GM19395 (cell line): ENCODE measurements at regions not wholly inside any gene's neighbourhood (a gene's known extent, or its start where the extent isn't known, plus 50 kb on each side); places are given as distances from the start of the nearest gene placed in this dataset.

Experiments used
- ATAC-seq: cut with Tn5 transposase; IDR thresholded peaks from one replicate; pipeline ENCODE4 v1.9.1; 2021; ENCODE audit warnings: mild to moderate bottlenecking, moderate library complexity; ENCODE audit not compliant: unreplicated experiment

DNA sequence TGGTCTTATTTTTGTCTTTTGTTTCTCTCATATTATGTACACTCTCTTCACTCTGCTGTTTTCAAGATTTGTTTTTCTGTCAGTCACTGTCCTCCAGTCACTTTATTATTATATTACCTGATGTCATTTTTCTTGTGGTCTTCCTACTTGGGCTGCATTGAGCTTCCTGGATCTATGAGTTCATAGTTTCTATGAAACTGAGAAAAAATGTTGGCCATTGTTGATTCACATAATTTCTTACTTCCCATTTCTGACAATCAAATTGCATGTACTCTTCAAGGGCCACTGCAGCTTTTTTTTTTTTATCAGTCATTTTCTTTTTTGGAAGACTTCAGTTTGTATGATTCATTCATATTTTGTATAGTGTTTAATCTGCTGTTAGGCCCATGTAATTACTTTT, 1180.6 kb upstream of the GBE1 start:
- ATAC-seq: no peak

DNA sequence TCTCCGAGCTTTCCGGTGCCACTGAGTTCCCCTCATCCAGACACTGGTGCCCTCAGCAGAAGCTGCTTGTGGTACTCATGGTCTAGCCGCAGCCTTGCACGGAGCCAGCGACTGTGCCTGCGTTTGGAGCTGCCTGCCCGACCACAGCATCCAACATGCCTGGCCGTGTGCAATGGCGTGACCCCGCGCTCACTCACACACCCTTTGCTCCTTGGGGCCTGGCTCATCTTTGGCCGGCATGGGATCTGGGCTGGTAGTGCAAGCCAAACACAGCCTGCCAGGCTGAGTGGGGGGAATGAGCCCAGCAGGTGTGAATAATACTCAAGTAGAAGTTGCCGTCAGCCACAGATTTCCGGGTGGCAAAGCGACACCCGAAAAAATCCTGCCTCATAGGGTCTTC, 1178.7 kb upstream of the GBE1 start:
- ATAC-seq: no peak

DNA sequence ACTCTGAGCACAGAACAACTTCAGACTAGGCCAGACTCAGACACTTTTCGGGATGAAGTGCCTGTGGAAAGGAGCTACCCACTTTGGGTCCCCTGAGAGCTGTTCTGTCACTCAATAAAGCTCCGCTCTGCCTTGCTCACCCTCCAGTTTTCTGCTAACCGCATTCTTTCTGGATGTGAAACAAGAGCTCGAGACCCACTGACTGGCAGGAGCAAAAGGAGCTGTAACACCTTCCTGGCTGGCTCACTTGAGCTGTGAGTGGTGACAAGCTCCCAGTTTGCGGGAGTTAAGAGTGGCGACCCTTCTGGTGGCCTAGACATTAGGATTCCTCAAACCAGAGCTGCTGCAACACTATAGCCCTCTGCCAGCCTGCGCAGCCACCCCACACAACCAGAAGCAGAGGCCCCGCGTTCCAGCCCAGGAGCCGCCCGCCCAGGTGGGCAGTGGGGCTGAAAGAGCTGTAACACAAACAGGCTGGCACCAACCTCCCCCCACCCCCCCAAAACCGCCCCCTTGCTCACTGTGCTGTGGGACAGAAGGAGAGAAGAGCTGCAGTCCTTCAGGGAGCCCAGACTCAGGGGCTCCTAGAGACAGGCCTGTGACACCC, 1178.1 kb upstream of the GBE1 start:
- ATAC-seq: no peak

DNA sequence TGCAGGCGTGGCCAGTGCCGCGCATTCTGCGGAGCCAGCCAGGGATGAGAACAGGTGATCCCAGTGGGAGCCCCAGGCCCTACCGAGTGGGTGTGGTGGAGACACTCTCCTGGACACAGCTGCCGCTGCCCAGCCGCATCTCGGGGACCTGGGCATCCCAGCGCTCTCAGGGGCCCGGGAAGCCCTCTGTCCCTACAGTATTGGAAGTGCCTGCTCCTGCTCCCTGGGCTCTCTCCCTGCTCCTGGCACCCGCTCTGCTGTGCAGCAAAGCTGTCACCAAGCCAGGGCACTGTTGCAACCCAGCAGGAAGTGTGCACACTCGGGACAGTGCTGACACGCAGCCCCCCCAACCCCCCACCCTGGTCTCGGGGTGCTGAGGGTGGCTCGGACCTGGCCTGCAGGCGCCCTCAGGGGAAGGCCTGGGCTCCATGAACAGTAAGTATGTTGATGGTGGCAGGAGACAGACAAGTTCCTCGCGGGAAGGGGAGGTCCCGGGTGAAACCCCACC, 1177.4 kb upstream of the GBE1 start:
- ATAC-seq: no peak

DNA sequence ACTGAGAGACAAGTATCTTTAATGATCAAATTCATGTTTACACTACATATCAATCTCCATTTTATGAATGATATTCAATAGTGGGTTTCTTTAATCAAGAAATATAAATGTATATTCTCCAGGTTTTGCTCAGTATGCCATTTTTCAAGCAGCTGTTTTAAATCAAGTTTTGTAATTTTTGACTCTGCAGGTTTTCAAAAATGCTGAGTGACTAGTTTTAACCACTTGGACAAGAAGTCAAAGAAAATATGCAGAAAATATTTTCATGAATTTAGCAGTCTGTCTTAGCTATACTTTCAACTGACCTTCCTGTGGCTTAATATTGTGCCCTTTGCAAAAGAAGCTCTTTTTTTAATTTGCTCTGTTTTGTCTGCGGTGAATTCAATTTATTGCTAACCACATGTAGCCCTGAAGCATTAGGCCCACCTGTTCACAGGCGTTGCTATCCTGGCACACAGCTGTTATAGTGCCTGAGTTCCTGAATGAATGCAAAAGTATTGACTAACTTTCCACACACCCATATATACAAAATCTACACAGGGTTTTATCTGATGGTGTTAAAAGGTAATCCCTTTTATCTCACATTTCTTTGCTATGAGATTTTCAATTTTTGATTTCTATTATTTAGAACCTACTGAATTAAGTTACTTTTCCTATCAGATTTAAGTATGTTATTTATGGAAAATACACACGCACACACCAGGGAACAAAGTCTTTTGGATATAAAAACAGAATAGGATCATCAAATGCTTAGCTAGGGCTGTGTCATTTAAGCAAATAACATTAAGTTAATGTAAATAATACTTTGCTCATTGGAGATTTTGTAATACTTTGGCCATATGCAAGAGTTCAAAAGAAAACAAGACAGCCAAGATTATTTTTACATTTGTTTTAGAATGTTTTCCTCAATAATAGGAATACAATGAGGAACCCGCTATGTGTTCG, 1166.1 kb upstream of the GBE1 start:
- no peak for ATAC-seq

DNA sequence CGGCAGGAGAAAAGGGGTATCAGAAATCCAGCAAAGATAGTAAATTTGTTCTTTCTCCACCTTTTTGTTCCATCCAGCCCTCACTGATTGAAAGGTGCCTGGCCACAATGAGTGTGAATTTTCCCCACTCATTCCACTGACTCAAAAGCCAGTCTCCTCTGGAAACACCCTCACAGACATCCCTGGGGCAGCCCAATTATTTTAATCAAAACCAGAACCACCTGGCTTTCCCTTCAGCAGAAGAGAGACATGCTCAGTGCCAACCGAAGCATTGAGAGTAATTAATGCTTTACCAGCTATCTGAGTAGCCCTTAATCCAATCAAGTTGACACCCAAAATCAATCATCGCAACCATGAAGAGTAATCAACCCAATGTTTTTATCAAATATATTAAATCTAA, 1129.6 kb upstream of the GBE1 start:
- ATAC-seq: no peak

DNA sequence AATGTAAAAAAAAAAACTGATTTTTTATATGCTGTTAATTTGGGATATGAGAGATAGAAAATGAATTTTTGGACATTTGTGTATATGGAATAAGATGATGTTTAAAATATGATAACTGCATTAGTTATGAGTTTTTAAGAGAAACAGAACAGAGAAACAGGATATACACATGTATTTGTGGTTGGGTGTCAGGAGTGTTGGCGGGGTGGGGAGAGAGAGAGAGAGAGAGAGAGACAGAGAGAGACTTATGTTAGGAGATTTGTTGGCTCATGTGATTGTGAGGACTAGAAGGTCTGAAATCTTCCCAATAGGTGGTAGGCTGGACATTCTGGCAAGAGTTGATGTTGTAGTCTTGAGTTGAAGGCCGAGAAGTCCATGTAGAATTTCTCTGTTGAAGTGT, 1121.6 kb upstream of the GBE1 start:
- ATAC-seq: no peak

DNA sequence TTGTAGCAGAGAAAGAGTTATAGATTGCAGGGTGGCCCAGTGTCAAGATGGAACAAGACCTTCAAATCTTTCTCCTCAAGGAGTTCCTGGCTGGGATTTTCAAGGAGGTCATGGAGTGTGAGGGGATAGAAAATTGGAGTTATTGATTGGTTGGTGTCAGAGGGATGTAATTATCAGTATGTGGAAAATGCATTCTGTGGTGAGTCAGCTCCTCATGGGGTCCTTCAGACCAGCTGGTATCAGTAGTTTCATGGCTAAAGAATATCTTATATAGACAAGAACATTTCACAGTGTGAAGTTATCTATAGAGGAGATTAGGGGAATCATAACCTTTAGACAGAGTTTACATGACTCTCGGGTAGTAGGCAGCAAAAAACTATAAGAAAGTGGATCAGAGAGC, 1114.0 kb upstream of the GBE1 start:
- no peak for ATAC-seq

DNA sequence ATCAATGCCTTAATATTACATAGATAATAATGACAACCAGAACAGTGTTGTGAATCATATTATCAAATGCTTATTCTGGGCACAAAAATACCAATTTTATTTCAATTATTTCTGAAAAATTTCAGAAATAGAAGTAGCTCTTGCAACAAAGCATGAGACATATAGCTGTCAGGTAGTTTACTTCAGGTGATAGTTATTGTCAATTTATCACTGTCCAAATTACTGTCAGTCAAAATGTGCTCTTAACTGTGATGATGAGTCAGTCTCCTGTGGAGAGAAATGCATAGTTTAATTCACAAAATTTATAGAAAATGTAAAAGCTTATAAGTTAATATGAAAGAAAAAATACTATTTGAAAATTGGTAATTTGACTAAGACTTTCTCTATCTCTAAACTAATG, 1078.4 kb upstream of the GBE1 start:
- no peak for ATAC-seq

DNA sequence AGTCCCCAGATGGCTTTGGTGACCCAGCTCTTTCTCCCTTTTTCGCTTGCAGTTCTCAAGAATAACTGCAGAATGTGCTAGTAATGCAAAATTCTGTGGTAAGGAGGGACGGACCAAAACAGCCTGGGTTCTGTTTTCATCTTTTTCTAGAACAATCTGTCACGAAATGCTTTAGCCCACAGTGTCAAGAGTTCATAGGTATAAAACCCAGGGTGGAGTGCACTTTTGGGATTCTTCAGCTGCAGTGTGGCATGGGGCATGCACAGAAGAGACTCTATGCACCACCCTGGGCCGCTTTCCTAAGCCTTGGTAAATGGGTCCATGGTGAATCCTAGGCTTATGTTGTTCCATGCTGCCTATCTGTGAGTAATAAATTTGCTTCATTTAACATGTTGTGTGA, 1072.7 kb upstream of the GBE1 start:
- ATAC-seq: no peak

DNA sequence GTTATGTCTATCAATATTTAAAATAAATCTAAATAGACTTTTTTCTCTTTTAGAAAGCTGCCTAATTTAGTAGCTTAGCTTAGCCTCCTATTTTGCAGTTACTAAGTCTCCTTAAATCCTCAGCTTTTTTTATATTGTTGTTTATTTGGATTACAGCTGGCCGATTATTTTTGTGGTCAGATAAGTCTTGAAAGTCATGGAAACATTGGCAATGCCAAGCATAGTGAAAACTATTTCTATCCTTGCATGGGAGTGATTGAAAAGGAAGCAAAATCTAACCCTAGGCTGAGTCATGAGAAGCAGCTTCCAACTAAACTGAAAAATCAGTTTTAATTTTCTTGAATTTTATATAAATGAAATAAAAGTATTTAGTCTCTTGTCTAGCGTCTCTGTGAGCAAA, 1063.0 kb upstream of the GBE1 start:
- ATAC-seq: no peak

DNA sequence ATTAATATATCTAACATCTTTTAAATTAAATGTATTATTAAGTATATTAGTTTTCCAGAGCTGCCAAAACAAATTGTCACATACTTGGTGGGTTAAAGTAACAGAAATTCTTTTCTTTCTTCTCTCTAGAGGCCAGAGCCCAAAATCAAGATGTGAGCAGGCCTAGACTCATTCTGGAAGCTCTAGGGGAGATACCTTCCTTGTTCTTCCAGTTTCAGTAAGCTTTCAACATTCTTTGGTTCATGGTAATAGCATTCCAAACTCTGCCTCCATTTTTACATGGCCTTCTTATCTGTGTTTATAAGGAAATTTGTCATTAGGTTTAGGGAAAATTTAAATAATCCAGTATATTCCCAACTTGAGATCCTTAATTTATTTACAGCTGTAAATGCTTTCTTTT, 1054.6 kb upstream of the GBE1 start:
- no peak for ATAC-seq

DNA sequence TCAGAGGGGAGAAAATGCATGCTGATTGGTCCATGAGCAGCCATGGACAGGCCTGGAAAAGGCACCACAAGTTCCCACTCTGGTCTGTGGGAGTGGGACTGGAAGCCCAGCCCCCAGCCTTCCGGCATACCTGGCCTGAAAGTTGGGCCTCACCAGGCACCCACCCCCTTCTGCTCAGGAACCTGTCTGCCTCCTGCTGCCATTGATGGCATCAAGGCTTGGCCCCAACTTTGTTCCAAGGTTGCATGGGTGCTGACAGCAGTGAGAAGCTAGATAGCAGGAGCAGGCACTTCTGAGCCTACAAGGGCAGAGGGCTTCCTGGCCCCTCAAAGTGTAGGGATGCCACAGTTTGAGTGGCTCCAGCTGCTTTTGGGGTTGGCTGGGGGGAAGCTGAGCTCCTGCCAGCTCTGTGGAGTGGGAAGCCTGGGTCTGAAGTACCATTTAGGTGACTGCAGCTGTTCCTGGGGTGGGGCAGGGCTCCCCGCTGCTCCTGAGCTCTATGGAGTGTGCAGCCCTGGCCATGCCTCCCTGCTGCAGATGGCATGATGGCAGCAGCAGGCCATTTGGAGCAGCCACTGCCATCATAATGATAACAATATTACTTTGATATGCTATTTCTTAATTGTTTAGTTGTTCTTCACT, 1054.1 kb upstream of the GBE1 start:
- no peak for ATAC-seq

DNA sequence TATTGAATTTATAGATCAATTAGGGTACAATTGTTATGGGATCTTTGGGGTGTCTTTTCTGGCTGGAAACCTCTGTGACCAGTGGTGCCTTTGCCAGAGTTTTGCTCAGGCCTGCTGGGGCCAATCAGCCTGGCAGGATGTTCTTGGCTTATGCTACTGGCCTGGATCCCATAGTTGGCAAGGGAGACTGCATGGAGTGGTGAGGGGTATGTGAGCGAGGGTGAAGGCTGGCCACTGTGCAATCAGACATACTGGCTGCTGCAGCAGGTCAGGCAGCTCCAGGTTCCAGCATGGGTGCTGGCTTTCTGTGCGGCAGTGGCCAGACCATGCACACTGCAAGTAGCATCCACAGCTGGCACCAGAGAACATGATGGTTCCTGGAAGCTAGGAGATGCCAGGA, 1053.2 kb upstream of the GBE1 start:
- ATAC-seq: no peak

DNA sequence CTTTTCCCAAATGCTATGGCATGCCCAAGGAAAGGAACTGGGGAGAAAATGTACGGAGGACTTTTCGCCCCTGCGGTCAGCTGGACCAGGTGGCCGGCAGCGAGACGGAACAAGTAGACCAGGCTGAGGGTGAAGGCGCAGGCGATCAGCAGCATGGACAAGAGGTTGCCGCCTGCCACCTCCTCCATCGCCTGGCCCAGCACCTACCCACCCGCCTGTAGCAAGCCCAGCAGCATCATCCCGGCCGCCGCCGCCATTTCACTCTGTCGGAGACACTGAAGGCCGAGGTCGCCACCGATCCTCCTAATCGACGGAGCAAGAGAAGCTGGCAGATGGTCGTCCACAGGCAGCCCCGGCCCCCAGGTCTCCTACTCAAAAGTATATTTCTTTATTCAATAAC, 1046.3 kb upstream of the GBE1 start:
- no peak for ATAC-seq

DNA sequence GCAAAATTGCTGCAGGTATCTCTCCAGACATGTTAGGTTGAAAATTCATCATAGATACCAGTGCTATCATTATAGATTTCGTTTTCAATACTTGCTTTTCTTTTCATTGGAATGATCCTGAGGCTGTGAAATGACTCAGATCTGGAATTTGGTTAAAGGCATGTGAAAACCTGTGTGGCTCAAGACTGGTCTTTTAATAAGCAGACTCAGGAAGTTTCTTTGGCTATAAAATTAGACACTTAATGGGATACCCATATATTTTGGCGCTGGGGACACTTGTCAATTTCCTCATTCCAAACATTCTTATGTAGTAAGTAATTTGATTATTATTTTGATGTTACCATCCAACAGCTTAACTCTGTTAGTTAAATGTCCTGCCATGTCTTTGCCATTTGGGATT, 1041.1 kb upstream of the GBE1 start:
- no peak for ATAC-seq

DNA sequence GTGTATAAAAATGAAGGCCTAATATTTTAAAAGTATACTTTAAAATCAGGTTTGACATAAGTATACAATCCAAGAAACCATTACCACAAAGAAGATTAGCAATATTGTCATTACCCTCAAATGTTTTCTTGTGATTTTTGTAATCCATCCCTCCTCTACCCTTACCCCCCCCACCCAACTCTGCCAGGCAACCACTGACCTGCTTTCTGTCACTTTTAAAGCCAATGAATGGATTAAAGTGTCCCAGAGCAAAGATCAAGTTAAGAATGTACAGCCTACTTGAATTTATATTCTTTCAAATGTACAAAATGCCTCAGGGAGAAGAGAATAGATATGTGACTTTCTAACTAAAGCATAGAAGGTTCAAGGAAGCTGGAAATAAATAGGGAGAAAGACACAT, 1038.8 kb upstream of the GBE1 start:
- ATAC-seq: no peak

DNA sequence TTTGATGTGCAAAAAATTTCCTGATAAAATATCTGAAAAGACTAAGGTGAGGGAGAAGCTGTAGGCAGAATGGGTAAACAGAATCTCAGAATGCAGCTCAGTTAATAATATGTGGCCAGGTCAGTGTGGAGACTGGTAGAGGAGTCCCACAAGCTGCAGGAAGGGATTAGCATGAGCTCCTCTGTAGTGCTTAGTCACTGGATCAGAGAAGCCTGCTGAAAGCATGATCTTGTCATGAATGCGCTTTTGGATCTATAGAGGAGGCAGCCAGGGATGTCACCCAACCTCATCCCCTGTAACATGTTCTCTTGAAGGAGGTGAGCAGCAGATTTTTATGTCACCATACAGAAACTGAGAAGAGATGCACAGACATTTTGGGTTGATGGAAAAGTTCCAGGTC, 1035.3 kb upstream of the GBE1 start:
- no peak for ATAC-seq

DNA sequence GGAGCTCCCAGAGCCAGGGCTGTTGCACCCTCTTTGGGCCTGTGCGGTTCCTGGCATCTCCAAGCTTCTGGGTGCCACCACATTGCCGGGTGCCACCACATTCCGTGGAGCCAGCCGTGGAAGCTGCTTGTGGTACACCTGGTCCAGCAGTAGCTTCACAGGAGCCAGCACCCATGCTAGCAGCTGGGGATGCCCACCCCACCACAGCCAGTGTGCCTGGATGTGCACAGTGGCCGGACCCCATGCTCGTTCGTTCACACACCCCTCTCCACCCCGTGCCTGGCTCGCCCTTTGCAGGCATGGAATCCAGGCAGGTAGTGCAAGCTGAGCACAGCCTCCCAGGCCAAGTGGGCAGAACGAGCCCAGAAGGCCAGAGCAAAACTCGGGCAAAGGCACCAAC, 1029.8 kb upstream of the GBE1 start:
- no peak for ATAC-seq

DNA sequence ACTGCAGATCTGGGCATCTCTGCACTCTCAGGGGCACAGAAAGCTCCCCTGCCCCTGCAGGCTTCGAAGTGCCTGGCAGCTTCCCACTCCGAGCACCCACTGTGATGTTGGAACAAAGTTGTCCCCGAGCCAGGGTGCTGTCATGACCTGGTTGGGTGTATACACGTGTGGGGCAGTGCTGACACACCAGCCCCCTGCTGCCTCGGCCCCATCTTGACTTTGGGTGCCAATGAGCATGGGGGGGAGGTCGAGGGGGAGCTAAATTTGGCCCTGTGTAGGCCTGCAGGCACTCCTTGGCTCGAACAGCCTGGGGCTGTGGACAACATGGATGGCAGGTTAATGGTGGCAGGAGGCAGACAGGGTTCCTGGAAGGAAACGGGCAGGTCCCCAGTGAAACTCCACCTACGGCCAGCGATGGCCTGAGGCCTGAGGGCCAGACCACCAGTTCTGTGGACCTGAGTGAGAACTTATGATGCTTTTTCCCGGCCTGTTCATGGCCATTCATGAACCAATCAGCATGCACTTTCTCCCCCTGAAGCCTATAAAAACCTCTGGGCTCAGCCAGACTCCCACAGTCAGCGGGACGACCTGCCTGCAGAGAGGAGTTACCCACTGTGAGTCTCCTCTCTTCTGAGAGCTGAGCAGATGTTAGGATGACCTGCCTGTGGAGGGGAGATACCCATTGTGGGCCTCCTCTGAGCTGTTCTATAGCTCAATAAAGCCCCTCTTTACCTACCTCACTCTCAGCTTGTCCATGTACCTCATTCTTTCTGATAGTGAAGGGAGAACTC, 1029.1 kb upstream of the GBE1 start:
- ATAC-seq: no peak

DNA sequence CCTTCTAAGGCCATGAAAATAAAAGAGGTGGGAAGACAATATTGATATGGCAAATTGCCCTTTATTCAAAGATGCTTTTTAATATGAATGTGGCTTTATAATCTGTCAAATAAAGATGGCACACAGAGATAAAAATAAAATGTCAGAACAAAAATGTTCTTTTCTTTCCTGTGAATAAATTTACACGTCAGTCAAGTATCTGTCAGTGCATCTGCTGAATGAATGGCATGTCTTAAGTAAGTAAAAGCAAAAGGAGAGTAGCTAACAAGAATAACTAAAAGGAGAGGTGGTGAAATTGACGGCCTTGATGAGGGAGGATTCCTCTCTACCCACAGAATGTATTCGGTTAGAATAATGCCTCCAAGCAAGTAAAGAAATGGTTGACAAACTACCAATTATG, 1021.7 kb upstream of the GBE1 start:
- ATAC-seq: no peak
